ENCODE measurements at regions not wholly inside any gene's neighbourhood (a gene's known extent, or its start where the extent isn't known, plus 50 kb on each side); places are given as distances from the start of the nearest gene placed in this dataset.

DNA sequence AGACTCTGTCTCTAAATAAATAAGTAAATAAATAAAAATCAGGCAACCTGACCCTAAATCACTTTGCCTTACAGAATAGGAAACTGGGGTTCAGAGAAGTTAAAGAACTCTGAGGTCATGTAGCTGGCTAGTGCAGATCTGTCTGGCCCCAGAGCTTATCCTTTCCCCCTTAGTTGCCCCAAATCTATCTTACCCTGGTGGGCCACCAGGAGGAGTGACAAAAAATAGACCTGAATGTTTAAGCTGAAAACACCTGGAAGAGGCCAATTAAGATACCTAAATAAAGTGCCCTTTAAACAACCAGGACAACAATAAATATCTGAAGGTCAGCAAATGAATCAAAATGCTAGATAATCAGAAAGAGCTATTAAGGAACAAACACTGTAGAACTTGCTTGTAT, 59.7 kb downstream of the TEX35 start:
- peak; percentile 14 for TF ChIP-seq CTCF (IDR thresholded peaks at IDR 0.05; ENCODE audit: low read depth, low read length, missing control alignments)
- no peak overlapping the region for H3K4me3 ChIP-seq (ENCODE audit: low read depth, low read length)
- DNase-seq (ENCODE audit: low read depth) = no peak

DNA sequence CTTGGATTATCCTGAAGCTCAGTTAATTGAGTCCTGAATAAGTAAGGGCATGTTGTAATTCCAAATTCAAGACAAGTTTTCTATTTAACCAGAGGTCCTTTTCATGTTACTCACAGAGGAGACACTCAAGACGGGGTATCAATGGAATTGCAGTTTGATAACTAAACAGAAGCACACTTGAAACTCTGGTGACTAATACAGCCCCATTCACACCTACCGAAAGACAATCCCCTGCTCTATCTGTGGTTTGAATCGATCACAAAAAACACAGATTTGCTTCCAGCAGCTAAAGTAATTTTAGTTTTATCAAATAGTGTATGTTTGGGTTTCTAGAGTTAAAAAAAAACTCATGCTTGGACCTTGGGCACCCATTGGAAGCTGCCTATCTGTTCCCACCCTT, 60.4 kb downstream of the TEX35 start:
- H3K4me3 ChIP-seq (ENCODE audit: low read depth, low read length) = no peak overlapping the region
- TF ChIP-seq CTCF (IDR thresholded peaks at IDR 0.05; ENCODE audit: low read depth, low read length, missing control alignments) = no peak
- DNase-seq (ENCODE audit: low read depth) = no peak

- no peak overlapping the region for H3K4me3 ChIP-seq (ENCODE audit: low read depth, low read length)
- no peak for TF ChIP-seq CTCF (IDR thresholded peaks at IDR 0.05; ENCODE audit: low read depth, low read length, missing control alignments)
- no peak for DNase-seq (ENCODE audit: low read depth)
These were observed 61.4 kb downstream of the TEX35 start for GRCh38 chr1:178574345-178574744.

DNA sequence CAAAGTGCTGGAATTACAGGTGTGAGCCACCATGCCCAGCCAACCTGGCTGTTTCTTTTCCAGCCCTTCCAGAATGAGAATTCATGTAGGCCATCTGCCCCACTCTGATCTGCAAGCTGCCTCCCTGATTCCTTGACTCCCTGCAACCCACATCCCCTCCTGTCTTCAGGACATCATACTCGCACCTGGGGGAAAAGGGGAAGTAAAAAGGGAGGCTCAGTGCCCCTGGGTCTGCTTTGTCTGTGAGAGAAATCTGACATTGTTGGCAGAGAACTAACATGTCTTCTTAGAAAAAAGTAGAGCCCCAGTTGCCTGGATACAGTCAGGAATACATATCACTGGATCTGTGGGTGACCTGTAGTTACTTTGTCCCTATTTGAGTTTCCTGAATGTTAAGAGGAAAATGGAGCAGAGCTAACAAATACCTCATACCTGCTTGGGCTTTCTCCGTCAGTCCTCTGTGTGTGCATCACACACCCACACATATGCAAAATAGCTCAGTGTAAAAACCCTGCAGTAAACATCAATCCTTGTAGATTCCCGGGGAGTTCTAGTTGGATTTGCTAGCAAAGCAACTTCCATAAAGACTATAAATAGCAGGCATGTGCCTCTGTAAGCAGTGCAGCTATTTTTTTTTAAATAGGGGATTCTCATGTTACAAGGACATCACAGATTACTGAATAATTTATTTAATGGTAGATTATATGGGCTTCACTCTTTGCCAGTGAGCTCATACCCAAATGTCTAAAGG, 62.9 kb downstream of the TEX35 start:
- no peak for TF ChIP-seq CTCF (IDR thresholded peaks at IDR 0.05; ENCODE audit: low read depth, low read length, missing control alignments)
- no peak for DNase-seq (ENCODE audit: low read depth)
- H3K4me3 ChIP-seq (ENCODE audit: low read depth, low read length) = no peak overlapping the region

DNA sequence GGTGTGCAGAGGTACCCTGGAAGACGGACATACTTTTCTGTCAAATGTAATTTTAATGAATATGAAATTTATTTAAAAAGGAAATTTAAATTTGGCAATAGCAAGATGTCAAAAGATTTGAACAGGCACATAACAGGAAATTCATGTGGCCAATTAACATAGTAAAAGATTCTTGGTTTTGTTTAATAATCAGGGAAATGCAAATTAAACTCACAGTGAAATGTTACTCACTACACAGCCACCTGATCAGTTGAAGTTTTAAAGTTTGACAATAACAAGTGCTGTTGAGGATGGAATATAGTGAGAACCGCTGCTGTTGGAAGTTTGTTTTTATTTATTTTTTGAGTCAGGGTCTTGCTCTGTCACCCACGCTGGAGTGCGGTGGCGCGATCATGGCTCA, 63.9 kb downstream of the TEX35 start:
- H3K4me3 ChIP-seq (ENCODE audit: low read depth, low read length) = no peak overlapping the region
- DNase-seq (ENCODE audit: low read depth) = no peak
- no peak for TF ChIP-seq CTCF (IDR thresholded peaks at IDR 0.05; ENCODE audit: low read depth, low read length, missing control alignments)

DNA sequence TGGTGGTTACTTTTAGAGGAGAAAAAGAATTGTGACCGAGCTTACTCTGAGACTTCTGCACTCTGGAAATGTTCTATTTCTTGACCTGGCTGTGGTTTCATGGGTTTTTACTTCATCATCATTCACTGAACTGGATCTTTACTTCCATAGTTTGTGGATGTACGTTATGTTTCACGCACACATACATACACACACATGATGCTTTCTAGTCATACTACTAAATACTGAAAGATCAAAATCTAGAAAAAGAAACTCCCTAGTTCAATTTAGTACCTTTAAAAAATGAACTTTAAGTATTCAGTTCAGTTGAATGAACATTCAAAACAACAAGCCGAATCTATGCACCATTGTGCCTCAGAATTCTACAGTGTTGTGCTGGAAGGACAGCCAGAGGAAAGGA, 65.0 kb downstream of the TEX35 start:
- no peak for DNase-seq (ENCODE audit: low read depth)
- peak overlapping the region; percentile 10; the same call in 1 of the 2 replicates for H3K4me3 ChIP-seq (ENCODE audit: low read depth, low read length)
- TF ChIP-seq CTCF (IDR thresholded peaks at IDR 0.05; ENCODE audit: low read depth, low read length, missing control alignments) = no peak

- no peak overlapping the region; the same call in 1 of the 2 replicates for H3K4me3 ChIP-seq (ENCODE audit: low read depth, low read length)
- TF ChIP-seq CTCF (IDR thresholded peaks at IDR 0.05; ENCODE audit: low read depth, low read length, missing control alignments) = no peak
- no peak for DNase-seq (ENCODE audit: low read depth)
These were observed 65.6 kb downstream of the TEX35 start for GRCh38 chr1:178578541-178578940.
